Activated CD4-positive, alpha-beta T cell treated with anti-CD3 and anti-CD28 coated beads, Interleukin-10, Interleukin-2, amounts not matched to agents 100 ng/mL and 50 ng/mL, durations not matched to agents 16 hours and 8 hours (primary cell): ENCODE measurements at regions not wholly inside any gene's neighbourhood (a gene's known extent, or its start where the extent isn't known, plus 50 kb on each side); places are given as distances from the start of the nearest gene placed in this dataset.

Experiments used
- DNase-seq: peaks from one replicate; pipeline ENCODE4 v3.0.0-alpha.2; 2020

GRCh38 chr2:234763002-234763873, 188.6 kb upstream of the SH3BP4 start:
- DNase-seq, result no peak

GRCh38 chr2:234761910-234762309, 189.9 kb upstream of the SH3BP4 start:
- DNase-seq, result no peak

- DNase-seq, result no peak
These were observed 197.7 kb upstream of the SH3BP4 start for GRCh38 chr2:234754126-234754525.

- DNase-seq, result no peak
These were observed 198.1 kb upstream of the SH3BP4 start for GRCh38 chr2:234753701-234754100.

- DNase-seq, result no peak
These were observed 198.9 kb upstream of the SH3BP4 start for GRCh38 chr2:234752966-234753365.

- no peak for DNase-seq
These were observed 200.4 kb upstream of the SH3BP4 start for GRCh38 chr2:234751275-234751973.

GRCh38 chr2:234747833-234748559, 203.8 kb upstream of the SH3BP4 start:
- DNase-seq, result no peak

GRCh38 chr2:234747032-234747431, 204.8 kb upstream of the SH3BP4 start:
- DNase-seq, result no peak

- no peak for DNase-seq
These were observed 206.5 kb upstream of the SH3BP4 start for GRCh38 chr2:234745347-234745746.

GRCh38 chr2:234741976-234742375, 209.8 kb upstream of the SH3BP4 start:
- DNase-seq, result no peak

GRCh38 chr2:234739061-234739460, 212.8 kb upstream of the SH3BP4 start:
- DNase-seq, result no peak

- no peak for DNase-seq
These were observed 216.0 kb upstream of the SH3BP4 start for GRCh38 chr2:234735829-234736228.

GRCh38 chr2:234733795-234734600, 217.8 kb upstream of the SH3BP4 start:
- no peak for DNase-seq

GRCh38 chr2:234733093-234733489, 218.7 kb upstream of the SH3BP4 start:
- no peak for DNase-seq

GRCh38 chr2:234732404-234733092, 219.3 kb upstream of the SH3BP4 start:
- DNase-seq, result no peak

GRCh38 chr2:234731236-234731635, 220.6 kb upstream of the SH3BP4 start:
- DNase-seq, result no peak

GRCh38 chr2:234730066-234730640, 221.7 kb upstream of the SH3BP4 start:
- no peak for DNase-seq

GRCh38 chr2:234725528-234726264, 226.1 kb upstream of the SH3BP4 start:
- DNase-seq, result no peak

- DNase-seq, result no peak
These were observed 227.0 kb upstream of the SH3BP4 start for GRCh38 chr2:234724850-234725249.

- DNase-seq, result no peak
These were observed 226.5 kb upstream of the ARL4C start for GRCh38 chr2:234723400-234723799.

- DNase-seq, result no peak
These were observed 225.3 kb upstream of the ARL4C start for GRCh38 chr2:234722176-234722575.
